ENCODE measurements at regions not wholly inside any gene's neighbourhood (a gene's known extent, or its start where the extent isn't known, plus 50 kb on each side); places are given as distances from the start of the nearest gene placed in this dataset.

GRCh38 chr1:186514367-186514766 is 53.5 kb upstream of the PDC start:
- no peak for TF ChIP-seq RAD21 (IDR thresholded peaks at IDR 0.05; ENCODE audit: low read depth)
- no peak for TF ChIP-seq CBX3 (IDR thresholded peaks at IDR 0.05; ENCODE audit: low read depth)
- no peak for TF ChIP-seq ZFX (IDR thresholded peaks at IDR 0.05)
- no peak for TF ChIP-seq ZNF274 (IDR thresholded peaks at IDR 0.05; ENCODE audit: low read depth, low read length)
- TF ChIP-seq YY1 (IDR thresholded peaks at IDR 0.05; ENCODE audit: extremely low read depth, insufficient replicate concordance, low read depth, low read length): no peak
- TF ChIP-seq ELF1 (IDR thresholded peaks at IDR 0.05; ENCODE audit: borderline replicate concordance, low read depth): no peak
- TF ChIP-seq SIN3A (IDR thresholded peaks at IDR 0.05; ENCODE audit: low read depth): no peak
- no peak for TF ChIP-seq POLR2AphosphoS5 (IDR thresholded peaks at IDR 0.05; ENCODE audit: low read depth, low read length)
- TF ChIP-seq, protein P1, sequence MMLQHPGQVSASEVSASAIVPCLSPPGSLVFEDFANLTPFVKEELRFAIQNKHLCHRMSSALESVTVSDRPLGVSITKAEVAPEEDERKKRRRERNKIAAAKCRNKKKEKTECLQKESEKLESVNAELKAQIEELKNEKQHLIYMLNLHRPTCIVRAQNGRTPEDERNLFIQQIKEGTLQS (IDR thresholded peaks at IDR 0.05): no peak
- no peak for TF ChIP-seq TCF7L2 (IDR thresholded peaks at IDR 0.05; ENCODE audit: borderline replicate concordance, extremely low read depth, insufficient read depth, insufficient read length)
- TF ChIP-seq EZH2 (IDR thresholded peaks at IDR 0.05): no peak
- no peak for TF ChIP-seq FOSL1 (IDR thresholded peaks at IDR 0.05; ENCODE audit: low read depth)
- no peak for TF ChIP-seq ZBTB33 (IDR thresholded peaks at IDR 0.05; ENCODE audit: extremely low read depth, insufficient replicate concordance, low read length)
- TF ChIP-seq SP1 (IDR thresholded peaks at IDR 0.05; ENCODE audit: low read depth): no peak
- no peak for TF ChIP-seq EGR1 (IDR thresholded peaks at IDR 0.05; ENCODE audit: low read depth)
- TF ChIP-seq EZH2phosphoT487 (IDR thresholded peaks at IDR 0.05; ENCODE audit: borderline replicate concordance): no peak
- no peak for TF ChIP-seq SRF (IDR thresholded peaks at IDR 0.05; ENCODE audit: low read depth)
- TF ChIP-seq CTCF (IDR thresholded peaks at IDR 0.05 in 2 of 3, conservative IDR thresholded peaks at IDR 0.05 in 1 of 3; ENCODE audit: borderline replicate concordance in 1 of 3, insufficient read depth in 1 of 3, low read depth in 2 of 3, low read length in 2 of 3): no peak

More at GRCh38 chr1:186514367-186514766, 53.5 kb upstream of the PDC start:
- BruUV-seq (replicated peaks): no TSS peak
- Histone ChIP-seq H3K27me3 (ENCODE audit: insufficient read depth, low read length) (no peaks in the 10 kb centered on the region), H3K27ac (ENCODE audit: low read depth, low read length) (no peak overlapping the region), H3K4me3 (replicated peaks in 1 of 2; ENCODE audit: low read depth in 1 of 2, low read length in 2 of 2) (no peak overlapping the region), H3K79me2 (ENCODE audit: insufficient read depth, low read length) (no peaks in the 10 kb centered on the region), H3K36me3 (ENCODE audit: control insufficient read depth in 1 of 2, insufficient read depth in 2 of 2, low read length in 2 of 2) (no peaks in the 10 kb centered on the region), H2AFZ (ENCODE audit: low read depth, low read length, poor library complexity, severe bottlenecking) (no peak overlapping the region), H3K4me1 (ENCODE audit: control insufficient read depth in 1 of 2, insufficient read depth in 2 of 2, low read length in 2 of 2) (no peaks in the 10 kb centered on the region), H3K9me3 (ENCODE audit: control insufficient read depth in 1 of 2, insufficient read depth in 1 of 2, low read depth in 1 of 2, low read length in 2 of 2) (no peaks in the 10 kb centered on the region), H3K4me2 (ENCODE audit: low read length) (no peak overlapping the region), H3K9me2 (ENCODE audit: insufficient read depth) (no peaks in the 10 kb centered on the region), H3K9ac (ENCODE audit: low read length) (no peak overlapping the region), H4K20me1 (ENCODE audit: insufficient read depth) (no peaks in the 10 kb centered on the region)
- intact Hi-C loops (cut with micrococcal nuclease): no loop called here
- CTCF ChIA-PET: no interaction called here
- DNase-seq (ENCODE audit: low read depth, low spot score) (no peak), ATAC-seq (no peak)
- RAD21 ChIA-PET (ENCODE audit: low non-redundant PET in 1 of 2, low total read pairs in 2 of 2, uncharacterized antibody in 2 of 2, unreplicated experiment in 2 of 2): no interaction called here
- POLR2A ChIA-PET: no interaction called here

Measured in HCT116 (cell line).